SK-N-SH treated with all-trans-retinoic acid at 6 μM for 48 hours (cell line): ENCODE measurements at regions not wholly inside any gene's neighbourhood (a gene's known extent, or its start where the extent isn't known, plus 50 kb on each side); places are given as distances from the start of the nearest gene placed in this dataset.

Source experiments
- ATAC-seq: fragments of 200-7000 bp; cut with Tn5 transposase; 3 replicates; pipeline ENCODE4 v1.9.1; 2020; ENCODE audit warnings: mild to moderate bottlenecking, moderate library complexity
- BACH2 ChIP-seq: fragments of 250-450 bp; sonication (Bioruptor Pico); IDR thresholded peaks from 2 replicates; pipeline ENCODE4 v1.9.0; 2021; ENCODE audit warnings: mild to moderate bottlenecking, borderline replicate concordance
- CREB5 ChIP-seq: fragments of 250-450 bp; sonication (Bioruptor Pico); IDR thresholded peaks from 2 replicates; pipeline ENCODE4 v1.5.1; 2020; ENCODE audit warnings: low read depth, mild to moderate bottlenecking, moderate library complexity
- CSDC2 ChIP-seq: fragments of 250-450 bp; sonication (Bioruptor Pico); IDR thresholded peaks from 2 replicates; pipeline ENCODE4 v1.5.0; 2020; ENCODE audit warnings: mild to moderate bottlenecking, moderate library complexity
- ESRRG ChIP-seq: fragments of 250-450 bp; sonication (Bioruptor Pico); IDR thresholded peaks from 2 replicates; pipeline ENCODE4 v1.6.1; 2021; ENCODE audit warnings: mild to moderate bottlenecking
- GLIS3 ChIP-seq: fragments of 250-450 bp; sonication (Bioruptor Pico); IDR thresholded peaks from 2 replicates; pipeline ENCODE4 v1.5.0; 2020; ENCODE audit warnings: mild to moderate bottlenecking, moderate library complexity
- ISL1 ChIP-seq: fragments of 250-450 bp; sonication (Bioruptor Pico); IDR thresholded peaks from 2 replicates; pipeline ENCODE4 v2.1.2; 2022; ENCODE audit warnings: mild to moderate bottlenecking, moderate library complexity
- OSR1 ChIP-seq: fragments of 250-450 bp; sonication (Bioruptor Pico); IDR thresholded peaks from 2 replicates; pipeline ENCODE4 v1.8.0; 2022; ENCODE audit warnings: moderate library complexity, mild to moderate bottlenecking, inconsistent platforms
- PPARA ChIP-seq: fragments of 250-450 bp; sonication (Bioruptor Pico); IDR thresholded peaks from 2 replicates; pipeline ENCODE4 v1.5.0; 2020; ENCODE audit warnings: mild to moderate bottlenecking, borderline replicate concordance
- RARB ChIP-seq: fragments of 250-450 bp; sonication (Bioruptor Pico); IDR thresholded peaks from 2 replicates; pipeline ENCODE4 v1.8.0; 2021; ENCODE audit warnings: mild to moderate bottlenecking, moderate library complexity
- SNAI2 ChIP-seq: fragments of 250-450 bp; sonication (Bioruptor Pico); IDR thresholded peaks from 2 replicates; pipeline ENCODE4 v1.5.0; 2020; ENCODE audit warnings: mild to moderate bottlenecking, moderate library complexity
- TCF4 ChIP-seq: fragments of 250-450 bp; sonication (Bioruptor Pico); IDR thresholded peaks from 2 replicates; pipeline ENCODE4 v1.8.0; 2021; ENCODE audit warnings: mild to moderate bottlenecking, moderate library complexity, borderline replicate concordance
- TOX ChIP-seq: fragments of 250-450 bp; sonication (Bioruptor Pico); IDR thresholded peaks from 2 replicates; pipeline ENCODE4 v1.8.0; 2021; ENCODE audit warnings: mild to moderate bottlenecking, moderate library complexity, borderline replicate concordance
- ZFP3 ChIP-seq: fragments of 250-450 bp; sonication (Bioruptor Pico); IDR thresholded peaks from 2 replicates; pipeline ENCODE4 v1.5.0; 2020; ENCODE audit warnings: mild to moderate bottlenecking, moderate library complexity
- ZFP30 ChIP-seq: fragments of 450-650 bp; formaldehyde crosslinking; IDR thresholded peaks from 2 replicates; pipeline ENCODE4 v1.5.0; 2022; ENCODE audit warnings: mild to moderate bottlenecking, moderate library complexity
- ZNF565 ChIP-seq: fragments of 450-650 bp; formaldehyde crosslinking; conservative IDR thresholded peaks from 2 replicates; pipeline ENCODE4 v1.5.0; 2020; ENCODE audit warnings: low read depth, mild to moderate bottlenecking, moderate library complexity
- ZNF70 ChIP-seq: fragments of 450-650 bp; formaldehyde crosslinking; IDR thresholded peaks from 2 replicates; pipeline ENCODE4 v1.5.0; 2020; ENCODE audit warnings: mild to moderate bottlenecking, moderate library complexity
- ZNF8 ChIP-seq: fragments of 450-650 bp; formaldehyde crosslinking; IDR thresholded peaks from 2 replicates; pipeline ENCODE4 v1.5.0; 2020; ENCODE audit warnings: mild to moderate bottlenecking, moderate library complexity
- TF ChIP-seq, protein P1 (sequence below): fragments of 250-450 bp; sonication (Bioruptor Pico); IDR thresholded peaks from 2 replicates; pipeline ENCODE4 v1.8.0; 2020; ENCODE audit warnings: mild to moderate bottlenecking, moderate library complexity, borderline replicate concordance
- TF ChIP-seq, protein P2 (sequence below): fragments of 250-450 bp; sonication (Bioruptor Pico); IDR thresholded peaks from 2 replicates; pipeline ENCODE4 v1.5.1; 2021; ENCODE audit warnings: mild to moderate bottlenecking, moderate library complexity
- TF ChIP-seq, protein P3 (sequence below): fragments of 250-450 bp; sonication (Bioruptor Pico); IDR thresholded peaks from 2 replicates; pipeline ENCODE4 v1.8.0; 2021; ENCODE audit warnings: low read depth, mild to moderate bottlenecking, moderate library complexity, borderline replicate concordance

- TF ChIP-seq GLIS3 (no peak), TCF4 (CRISPR knock-in tag) (no peak), SNAI2 (CRISPR knock-in tag) (no peak), ZNF8 (no peak), BACH2 (no peak), ESRRG (CRISPR knock-in tag) (no peak), ZNF565 (no peak), OSR1 (CRISPR knock-in tag) (no peak)
- no peak for ATAC-seq
Observed at GRCh38 chr15:91632176-91632575, 221.3 kb upstream of the SLCO3A1 start.

GRCh38 chr15:91632981-91633380 lies 220.5 kb upstream of the SLCO3A1 start:
- no peak for TF ChIP-seq ZNF8
- no peak for TF ChIP-seq ZNF565
- TF ChIP-seq, protein P1, sequence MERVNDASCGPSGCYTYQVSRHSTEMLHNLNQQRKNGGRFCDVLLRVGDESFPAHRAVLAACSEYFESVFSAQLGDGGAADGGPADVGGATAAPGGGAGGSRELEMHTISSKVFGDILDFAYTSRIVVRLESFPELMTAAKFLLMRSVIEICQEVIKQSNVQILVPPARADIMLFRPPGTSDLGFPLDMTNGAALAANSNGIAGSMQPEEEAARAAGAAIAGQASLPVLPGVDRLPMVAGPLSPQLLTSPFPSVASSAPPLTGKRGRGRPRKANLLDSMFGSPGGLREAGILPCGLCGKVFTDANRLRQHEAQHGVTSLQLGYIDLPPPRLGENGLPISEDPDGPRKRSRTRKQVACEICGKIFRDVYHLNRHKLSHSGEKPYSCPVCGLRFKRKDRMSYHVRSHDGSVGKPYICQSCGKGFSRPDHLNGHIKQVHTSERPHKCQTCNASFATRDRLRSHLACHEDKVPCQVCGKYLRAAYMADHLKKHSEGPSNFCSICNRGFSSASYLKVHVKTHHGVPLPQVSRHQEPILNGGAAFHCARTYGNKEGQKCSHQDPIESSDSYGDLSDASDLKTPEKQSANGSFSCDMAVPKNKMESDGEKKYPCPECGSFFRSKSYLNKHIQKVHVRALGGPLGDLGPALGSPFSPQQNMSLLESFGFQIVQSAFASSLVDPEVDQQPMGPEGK (CRISPR knock-in tag): no peak
- TF ChIP-seq, all 23 proteins: peak for 0
- ATAC-seq: no peak

- TF ChIP-seq ISL1 (CRISPR knock-in tag) (no peak), ZNF565 (no peak), CREB5 (no peak), TOX (CRISPR knock-in tag) (no peak), CSDC2 (CRISPR knock-in tag) (no peak), ZFP30 (CRISPR knock-in tag) (no peak), ZNF70 (CRISPR knock-in tag) (no peak), SNAI2 (CRISPR knock-in tag) (no peak)
- TF ChIP-seq, protein P2, sequence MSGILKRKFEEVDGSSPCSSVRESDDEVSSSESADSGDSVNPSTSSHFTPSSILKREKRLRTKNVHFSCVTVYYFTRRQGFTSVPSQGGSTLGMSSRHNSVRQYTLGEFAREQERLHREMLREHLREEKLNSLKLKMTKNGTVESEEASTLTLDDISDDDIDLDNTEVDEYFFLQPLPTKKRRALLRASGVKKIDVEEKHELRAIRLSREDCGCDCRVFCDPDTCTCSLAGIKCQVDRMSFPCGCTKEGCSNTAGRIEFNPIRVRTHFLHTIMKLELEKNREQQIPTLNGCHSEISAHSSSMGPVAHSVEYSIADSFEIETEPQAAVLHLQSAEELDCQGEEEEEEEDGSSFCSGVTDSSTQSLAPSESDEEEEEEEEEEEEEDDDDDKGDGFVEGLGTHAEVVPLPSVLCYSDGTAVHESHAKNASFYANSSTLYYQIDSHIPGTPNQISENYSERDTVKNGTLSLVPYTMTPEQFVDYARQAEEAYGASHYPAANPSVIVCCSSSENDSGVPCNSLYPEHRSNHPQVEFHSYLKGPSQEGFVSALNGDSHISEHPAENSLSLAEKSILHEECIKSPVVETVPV (CRISPR knock-in tag): no peak
- TF ChIP-seq, protein P1 (CRISPR knock-in tag): no peak
- no peak for ATAC-seq
Observed at GRCh38 chr15:91634179-91634578, 219.3 kb upstream of the SLCO3A1 start.

DNA sequence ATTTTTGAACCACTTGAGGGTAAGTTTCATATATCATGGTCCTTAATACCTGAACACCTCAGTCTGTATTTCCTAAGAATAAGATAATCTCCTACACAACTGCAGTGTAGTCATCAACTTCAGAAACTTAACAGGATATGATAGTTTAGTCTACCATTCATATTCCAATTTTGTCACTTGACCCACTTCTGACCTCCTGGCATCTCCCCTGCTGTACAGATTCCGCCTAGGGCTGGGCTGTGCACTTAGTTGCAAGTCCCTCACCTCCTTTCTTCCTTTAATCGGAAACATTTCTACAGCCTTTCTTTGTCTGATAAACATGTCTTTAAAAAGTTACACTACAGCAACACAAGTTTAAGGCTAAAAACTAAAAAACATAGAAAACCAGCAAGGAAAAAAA lies 218.4 kb upstream of the SLCO3A1 start:
- TF ChIP-seq RARB (CRISPR knock-in tag): no peak
- TF ChIP-seq, protein P3, sequence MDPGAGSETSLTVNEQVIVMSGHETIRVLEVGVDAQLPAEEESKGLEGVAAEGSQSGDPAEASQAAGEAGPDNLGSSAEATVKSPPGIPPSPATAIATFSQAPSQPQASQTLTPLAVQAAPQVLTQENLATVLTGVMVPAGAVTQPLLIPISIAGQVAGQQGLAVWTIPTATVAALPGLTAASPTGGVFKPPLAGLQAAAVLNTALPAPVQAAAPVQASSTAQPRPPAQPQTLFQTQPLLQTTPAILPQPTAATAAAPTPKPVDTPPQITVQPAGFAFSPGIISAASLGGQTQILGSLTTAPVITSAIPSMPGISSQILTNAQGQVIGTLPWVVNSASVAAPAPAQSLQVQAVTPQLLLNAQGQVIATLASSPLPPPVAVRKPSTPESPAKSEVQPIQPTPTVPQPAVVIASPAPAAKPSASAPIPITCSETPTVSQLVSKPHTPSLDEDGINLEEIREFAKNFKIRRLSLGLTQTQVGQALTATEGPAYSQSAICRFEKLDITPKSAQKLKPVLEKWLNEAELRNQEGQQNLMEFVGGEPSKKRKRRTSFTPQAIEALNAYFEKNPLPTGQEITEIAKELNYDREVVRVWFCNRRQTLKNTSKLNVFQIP (CRISPR knock-in tag): no peak
- no peak for TF ChIP-seq ZNF70 (CRISPR knock-in tag)
- TF ChIP-seq, protein P1 (CRISPR knock-in tag): no peak
- no peak for TF ChIP-seq ZNF8
- no peak for TF ChIP-seq GLIS3
- TF ChIP-seq ISL1 (CRISPR knock-in tag): no peak
- TF ChIP-seq CREB5: no peak
- no peak for TF ChIP-seq TOX (CRISPR knock-in tag)
- TF ChIP-seq CSDC2 (CRISPR knock-in tag): no peak
- no peak for TF ChIP-seq ZNF565
- TF ChIP-seq ZFP3 (CRISPR knock-in tag): no peak
- TF ChIP-seq BACH2: no peak
- TF ChIP-seq PPARA (CRISPR knock-in tag): no peak
- no peak for ATAC-seq
